ENCODE measurements at regions not wholly inside any gene's neighbourhood (a gene's known extent, or its start where the extent isn't known, plus 50 kb on each side); places are given as distances from the start of the nearest gene placed in this dataset.

DNA sequence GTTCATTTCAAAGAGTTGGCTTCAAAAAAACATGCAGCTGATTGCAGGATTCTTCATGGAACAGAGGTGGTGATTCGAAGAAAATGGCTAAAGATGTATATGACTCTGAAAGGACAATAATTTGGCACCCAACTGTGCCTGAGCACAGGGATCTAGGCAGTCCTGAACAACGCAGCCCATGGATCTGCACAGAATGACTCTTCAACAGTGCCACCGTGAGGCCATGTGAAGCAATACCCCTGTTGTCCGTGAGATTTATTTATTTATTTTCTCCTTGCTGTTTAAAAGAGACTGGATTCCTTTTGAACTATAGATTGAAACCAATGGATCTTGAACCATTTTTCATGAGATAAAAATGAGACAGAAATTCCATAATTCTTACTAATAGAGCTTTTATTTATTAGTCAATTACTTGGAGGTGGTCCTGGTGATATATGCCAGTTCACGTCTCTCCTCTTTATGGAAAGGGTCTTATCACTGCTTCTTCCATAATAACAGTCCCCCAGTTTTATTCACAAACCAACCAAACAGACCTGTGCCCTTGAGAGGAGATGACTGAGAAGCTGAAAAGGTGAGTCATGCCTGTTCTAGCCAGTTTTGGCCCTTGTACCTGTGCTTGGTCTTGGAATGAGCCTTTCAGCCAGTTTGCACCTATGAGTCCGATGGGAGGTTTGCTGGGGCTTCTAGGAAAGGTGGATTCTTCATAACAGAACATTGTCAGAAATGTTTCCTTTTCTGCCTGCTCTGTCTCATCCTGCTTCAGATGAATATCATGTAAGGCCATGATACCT is 1598.3 kb downstream of the AACS start:
- TF ChIP-seq, protein P1, sequence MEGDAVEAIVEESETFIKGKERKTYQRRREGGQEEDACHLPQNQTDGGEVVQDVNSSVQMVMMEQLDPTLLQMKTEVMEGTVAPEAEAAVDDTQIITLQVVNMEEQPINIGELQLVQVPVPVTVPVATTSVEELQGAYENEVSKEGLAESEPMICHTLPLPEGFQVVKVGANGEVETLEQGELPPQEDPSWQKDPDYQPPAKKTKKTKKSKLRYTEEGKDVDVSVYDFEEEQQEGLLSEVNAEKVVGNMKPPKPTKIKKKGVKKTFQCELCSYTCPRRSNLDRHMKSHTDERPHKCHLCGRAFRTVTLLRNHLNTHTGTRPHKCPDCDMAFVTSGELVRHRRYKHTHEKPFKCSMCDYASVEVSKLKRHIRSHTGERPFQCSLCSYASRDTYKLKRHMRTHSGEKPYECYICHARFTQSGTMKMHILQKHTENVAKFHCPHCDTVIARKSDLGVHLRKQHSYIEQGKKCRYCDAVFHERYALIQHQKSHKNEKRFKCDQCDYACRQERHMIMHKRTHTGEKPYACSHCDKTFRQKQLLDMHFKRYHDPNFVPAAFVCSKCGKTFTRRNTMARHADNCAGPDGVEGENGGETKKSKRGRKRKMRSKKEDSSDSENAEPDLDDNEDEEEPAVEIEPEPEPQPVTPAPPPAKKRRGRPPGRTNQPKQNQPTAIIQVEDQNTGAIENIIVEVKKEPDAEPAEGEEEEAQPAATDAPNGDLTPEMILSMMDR (IDR thresholded peaks at IDR 0.05; ENCODE audit: insufficient read depth, low read length, poor library complexity, severe bottlenecking) = no peak
- no peak for TF ChIP-seq EZH2phosphoT487 (conservative IDR thresholded peaks at IDR 0.05; ENCODE audit: low read length)
